Naive thymus-derived CD4-positive, alpha-beta T cell (primary cell): ENCODE measurements at regions not wholly inside any gene's neighbourhood (a gene's known extent, or its start where the extent isn't known, plus 50 kb on each side); places are given as distances from the start of the nearest gene placed in this dataset.

Experiments
- ATAC-seq: fragments of 150-1000 bp; cut with Tn5 transposase; 2 replicates; pipeline ENCODE4 v1.10.0; 2021; ENCODE audit warnings: mild to moderate bottlenecking, moderate library complexity
- CTCF ChIA-PET: fragments of 350-600 bp; sonication (Branson Sonifier 250); formaldehyde crosslinking; loops from one replicate; lab custom pipeline; 2021; ENCODE audit warnings: antibody characterized with exemption; lab: Charles Lee
- POLR2A ChIA-PET: fragments of 350-600 bp; sonication (Branson Sonifier 250); formaldehyde crosslinking; loops from one replicate; lab custom pipeline; 2021; ENCODE audit warnings: antibody characterized with exemption, inconsistent platforms; lab: Charles Lee
- DNase-seq, 9 donors: peaks; one replicate each; pipeline versions ENCODE4 v3.0.0 to v3.0.0-alpha.2; 2020 to 2022; ENCODE audit warnings: mixed read lengths in 1 of 9
- H3K27ac ChIP-seq: one replicate; pipeline ENCODE4 v1.7.0; 2013; ENCODE audit warnings: mild to moderate bottlenecking, low read depth, low read length, moderate library complexity
- H3K27me3 ChIP-seq, 2 donors: one replicate each; pipeline ENCODE4 v1.7.0; 2013; ENCODE audit warnings: low read length in 2 of 2, mild to moderate bottlenecking in 2 of 2, moderate library complexity in 2 of 2; ENCODE audit not compliant: control insufficient read depth in 2 of 2, insufficient read depth in 2 of 2
- H3K36me3 ChIP-seq, 3 experiments: 1 replicate in 2 of 3; 2 replicates in 1 of 3; pipeline ENCODE4 v1.7.0; 2013; ENCODE audit warnings: low read length in 3 of 3, mild to moderate bottlenecking in 3 of 3, moderate library complexity in 1 of 3; ENCODE audit not compliant: insufficient read depth in 3 of 3, control insufficient read depth in 2 of 3
- H3K4me1 ChIP-seq, 2 donors: one replicate each; pipeline ENCODE4 v1.7.0; 2013; ENCODE audit warnings: low read length in 2 of 2, mild to moderate bottlenecking in 2 of 2, moderate library complexity in 1 of 2; ENCODE audit not compliant: control insufficient read depth in 2 of 2, insufficient read depth in 2 of 2
- H3K4me3 ChIP-seq: 2 replicates; pipeline ENCODE4 v1.7.0; 2013; ENCODE audit warnings: mild to moderate bottlenecking, low read length
- H3K9me3 ChIP-seq, 3 experiments: 1 replicate in 2 of 3; 2 replicates in 1 of 3; pipeline ENCODE4 v1.7.0; 2013; ENCODE audit warnings: low read length in 3 of 3; ENCODE audit not compliant: control insufficient read depth in 2 of 3
- H3K27ac Mint-ChIP-seq, 9 donors: one replicate each; pipeline ENCODE4 v1.8.0; 2020 to 2022; ENCODE audit warnings: mixed read lengths in 9 of 9, mild to moderate bottlenecking in 8 of 9, moderate library complexity in 5 of 9, inconsistent platforms in 2 of 9
- H3K27me3 Mint-ChIP-seq, 5 donors: one replicate each; pipeline ENCODE4 v1.8.0; 2021 to 2022; ENCODE audit warnings: mixed read lengths in 5 of 5, mild to moderate bottlenecking in 1 of 5
- H3K36me3 Mint-ChIP-seq, 5 donors: one replicate each; pipeline ENCODE4 v1.8.0; 2020 to 2022; ENCODE audit warnings: mixed read lengths in 5 of 5, mild to moderate bottlenecking in 3 of 5, inconsistent platforms in 1 of 5
- H3K4me1 Mint-ChIP-seq, 7 donors: one replicate each; pipeline ENCODE4 v1.8.0; 2020 to 2022; ENCODE audit warnings: mixed read lengths in 7 of 7, mild to moderate bottlenecking in 3 of 7, inconsistent platforms in 1 of 7
- H3K4me3 Mint-ChIP-seq, 10 donors: one replicate each; pipeline ENCODE4 v1.8.0; 2020 to 2022; ENCODE audit warnings: mild to moderate bottlenecking in 10 of 10, mixed read lengths in 10 of 10, moderate library complexity in 6 of 10, inconsistent platforms in 2 of 10
- H3K9me3 Mint-ChIP-seq, 11 donors: one replicate each; pipeline ENCODE4 v1.8.0; 2020 to 2022; ENCODE audit warnings: mixed read lengths in 11 of 11, mild to moderate bottlenecking in 4 of 11, inconsistent platforms in 1 of 11, moderate library complexity in 1 of 11
- intact Hi-C, 2 donors: fragments of 100-400 bp; cut with micrococcal nuclease; formaldehyde crosslinking; loops; one replicate each; pipeline ENCODE4 v1.15.1; 2023

- Histone ChIP-seq H3K27ac (no peak overlapping the region), H3K36me3 (no peaks in the 10 kb centered on the region), H3K4me3 (no peak overlapping the region), H3K27me3 (no peaks in the 10 kb centered on the region), H3K4me1 (no peaks in the 10 kb centered on the region), H3K9me3 (no peaks in the 10 kb centered on the region)
- H3K27me3 Mint-ChIP-seq, result peaks cover 0 to 11% (median 4%) of the 10 kb centered on the region in 5 donors
- intact Hi-C loops, result no loop called here
- no peak overlapping the region for H3K27ac Mint-ChIP-seq
- ChIA-PET CTCF (no interaction called here), POLR2A (no interaction called here)
- ATAC-seq (no peak), DNase-seq (no peak)
- peaks cover 0 to 6% (median 4%) of the 10 kb centered on the region in 7 donors for H3K4me1 Mint-ChIP-seq
- peaks cover 0 to 15% (median 1%) of the 10 kb centered on the region in 11 donors for H3K9me3 Mint-ChIP-seq
- no peak overlapping the region for H3K4me3 Mint-ChIP-seq
- H3K36me3 Mint-ChIP-seq, result no peaks in the 10 kb centered on the region
Measured at GRCh38 chr4:14272206-14272605, 644.7 kb upstream of the BOD1L1 start.

GRCh38 chr4:14277505-14277904 lies 650.0 kb upstream of the BOD1L1 start:
- H3K36me3 ChIP-seq, result no peaks in the 10 kb centered on the region
- peaks cover 0 to 13% (median 5%) of the 10 kb centered on the region in 5 donors for H3K27me3 Mint-ChIP-seq
- no peak overlapping the region for H3K4me3 ChIP-seq
- H3K9me3 Mint-ChIP-seq, result peaks cover 0 to 23% (median 1%) of the 10 kb centered on the region in 11 donors
- ChIA-PET CTCF (no interaction called here), POLR2A (no interaction called here)
- H3K27me3 ChIP-seq, result no peaks in the 10 kb centered on the region
- no peaks in the 10 kb centered on the region for H3K4me1 ChIP-seq
- H3K4me1 Mint-ChIP-seq, result peaks cover 0 to 2% (median 0%) of the 10 kb centered on the region in 7 donors
- no peaks in the 10 kb centered on the region for H3K9me3 ChIP-seq
- H3K27ac ChIP-seq, result no peak overlapping the region
- H3K4me3 Mint-ChIP-seq, result no peak overlapping the region
- no peak overlapping the region for H3K27ac Mint-ChIP-seq
- intact Hi-C loops, result no loop called here
- DNase-seq (no peak), ATAC-seq (no peak)
- no peaks in the 10 kb centered on the region for H3K36me3 Mint-ChIP-seq

GRCh38 chr4:14280567-14280966 lies 653.0 kb upstream of the BOD1L1 start:
- H3K36me3 Mint-ChIP-seq, result no peaks in the 10 kb centered on the region
- no peaks in the 10 kb centered on the region for H3K4me1 Mint-ChIP-seq
- CTCF ChIA-PET, result no interaction called here
- peaks cover 0 to 22% (median 2%) of the 10 kb centered on the region in 11 donors for H3K9me3 Mint-ChIP-seq
- Histone ChIP-seq H3K4me3 (no peak overlapping the region), H3K27ac (no peak overlapping the region), H3K9me3 (no peaks in the 10 kb centered on the region), H3K36me3 (no peaks in the 10 kb centered on the region), H3K4me1 (no peaks in the 10 kb centered on the region), H3K27me3 (no peaks in the 10 kb centered on the region)
- POLR2A ChIA-PET, result no interaction called here
- ATAC-seq (no peak), DNase-seq (no peak)
- no peak overlapping the region for H3K4me3 Mint-ChIP-seq
- peaks cover 0 to 13% (median 5%) of the 10 kb centered on the region in 5 donors for H3K27me3 Mint-ChIP-seq
- H3K27ac Mint-ChIP-seq, result no peak overlapping the region
- intact Hi-C loops, result no loop called here

- Mint-ChIP-seq H3K27me3 (peaks cover 0 to 12% (median 0%) of the 10 kb centered on the region in 5 donors), H3K4me3 (no peak overlapping the region), H3K27ac (no peak overlapping the region), H3K9me3 (peaks cover 0 to 18% (median 8%) of the 10 kb centered on the region in 11 donors), H3K4me1 (no peaks in the 10 kb centered on the region), H3K36me3 (no peaks in the 10 kb centered on the region)
- ChIA-PET POLR2A (no interaction called here), CTCF (no interaction called here)
- Histone ChIP-seq H3K27me3 (no peaks in the 10 kb centered on the region), H3K4me3 (no peak overlapping the region), H3K9me3 (no peaks in the 10 kb centered on the region), H3K4me1 (no peaks in the 10 kb centered on the region), H3K27ac (no peak overlapping the region), H3K36me3 (no peaks in the 10 kb centered on the region)
- intact Hi-C loops, result no loop called here
- no peak for DNase-seq
- ATAC-seq, result no peak
Measured at GRCh38 chr4:14284578-14284977, 657.1 kb upstream of the BOD1L1 start.

- Mint-ChIP-seq H3K27ac (no peak overlapping the region), H3K4me3 (no peak overlapping the region), H3K36me3 (no peaks in the 10 kb centered on the region), H3K27me3 (peaks cover 0 to 10% (median 4%) of the 10 kb centered on the region in 5 donors), H3K9me3 (peaks cover 0 to 18% (median 6%) of the 10 kb centered on the region in 11 donors), H3K4me1 (no peaks in the 10 kb centered on the region)
- Histone ChIP-seq H3K4me3 (no peak overlapping the region), H3K27me3 (no peaks in the 10 kb centered on the region), H3K27ac (no peak overlapping the region), H3K9me3 (no peaks in the 10 kb centered on the region), H3K4me1 (no peaks in the 10 kb centered on the region), H3K36me3 (no peaks in the 10 kb centered on the region)
- intact Hi-C loops, result no loop called here
- no peak for ATAC-seq
- DNase-seq, result no peak
- ChIA-PET CTCF (no interaction called here), POLR2A (no interaction called here)
Measured at GRCh38 chr4:14289708-14290107, 662.2 kb upstream of the BOD1L1 start.

- H3K4me3 Mint-ChIP-seq, result no peak overlapping the region
- Histone ChIP-seq H3K27ac (no peak overlapping the region), H3K36me3 (no peaks in the 10 kb centered on the region), H3K4me1 (no peaks in the 10 kb centered on the region), H3K27me3 (no peaks in the 10 kb centered on the region), H3K4me3 (no peak overlapping the region), H3K9me3 (no peaks in the 10 kb centered on the region)
- peaks cover 0 to 4% (median 2%) of the 10 kb centered on the region in 11 donors for H3K9me3 Mint-ChIP-seq
- no peaks in the 10 kb centered on the region for H3K36me3 Mint-ChIP-seq
- POLR2A ChIA-PET, result no interaction called here
- peaks cover 0 to 19% (median 4%) of the 10 kb centered on the region in 5 donors for H3K27me3 Mint-ChIP-seq
- no peak overlapping the region for H3K27ac Mint-ChIP-seq
- no peaks in the 10 kb centered on the region for H3K4me1 Mint-ChIP-seq
- DNase-seq (no peak), ATAC-seq (no peak)
- CTCF ChIA-PET, result interaction anchor here (0.7 to 0.8 kb wide), 2 partner anchors 14 to 334 kb away, joined by 3 read pairs; no protein-coding TSS in a partner anchor
- intact Hi-C loops, result no loop called here
Measured at GRCh38 chr4:14293582-14293981, 666.1 kb upstream of the BOD1L1 start.

- intact Hi-C loops, result no loop called here
- ATAC-seq, result no peak
- H3K27me3 Mint-ChIP-seq, result peaks cover 0 to 19% (median 4%) of the 10 kb centered on the region in 5 donors
- Histone ChIP-seq H3K36me3 (no peaks in the 10 kb centered on the region), H3K27me3 (no peaks in the 10 kb centered on the region), H3K27ac (no peak overlapping the region), H3K4me3 (no peak overlapping the region), H3K9me3 (no peaks in the 10 kb centered on the region), H3K4me1 (no peaks in the 10 kb centered on the region)
- no peak overlapping the region for H3K27ac Mint-ChIP-seq
- H3K36me3 Mint-ChIP-seq, result no peaks in the 10 kb centered on the region
- H3K9me3 Mint-ChIP-seq, result peaks cover 0 to 4% (median 0%) of the 10 kb centered on the region in 11 donors
- POLR2A ChIA-PET, result no interaction called here
- no peak for DNase-seq
- no peak overlapping the region for H3K4me3 Mint-ChIP-seq
- CTCF ChIA-PET, result no interaction called here
- H3K4me1 Mint-ChIP-seq, result no peaks in the 10 kb centered on the region
Measured at GRCh38 chr4:14294611-14295010, 667.1 kb upstream of the BOD1L1 start.
